Tibial nerve (tissue), 4 donors: ENCODE measurements at regions not wholly inside any gene's neighbourhood (a gene's known extent, or its start where the extent isn't known, plus 50 kb on each side); places are given as distances from the start of the nearest gene placed in this dataset.

ENCODE experiments used
- DNase-seq, 2 donors: peaks; one replicate each; pipeline ENCODE4 v3.0.0-alpha.2; 2019; ENCODE audit warnings: low spot score in 2 of 2
- H3K27ac ChIP-seq, 4 donors: fragments of 200-600 bp; sonication (generic) in 3 of 4; one replicate each; pipeline ENCODE4 v1.5.1; 2017 to 2019; ENCODE audit warnings: mild to moderate bottlenecking in 1 of 4
- H3K27me3 ChIP-seq, 2 donors: fragments of 200-600 bp; sonication (generic) in 1 of 2; one replicate each; pipeline versions ENCODE4 v1.5.1 to v1.6.0; 2017 to 2019
- H3K36me3 ChIP-seq, 3 donors: fragments of 200-600 bp; sonication (generic); one replicate each; pipeline ENCODE4 v1.5.1; 2018 to 2019
- H3K4me1 ChIP-seq, 4 donors: fragments of 200-600 bp; sonication (generic) in 3 of 4; one replicate each; pipeline ENCODE4 v1.5.1; 2017 to 2019
- H3K4me3 ChIP-seq, 4 donors: fragments of 200-600 bp; sonication (generic) in 3 of 4; one replicate each; pipeline ENCODE4 v1.5.1; 2017 to 2019; ENCODE audit warnings: mild to moderate bottlenecking in 1 of 4, moderate library complexity in 1 of 4
- H3K9me3 ChIP-seq, 4 donors: fragments of 200-600 bp; sonication (generic) in 3 of 4; one replicate each; pipeline ENCODE4 v1.5.1; 2017 to 2019
- CTCF ChIP-seq, 5 experiments: fragments of 200-600 bp in 3 of 5; fragments of 450-650 bp in 2 of 5; sonication (generic) in 3 of 5; IDR thresholded peaks; one replicate each; pipeline ENCODE4 v1.5.1; 2016 to 2019; ENCODE audit warnings: antibody characterized with exemption in 5 of 5, mild to moderate bottlenecking in 3 of 5, moderate library complexity in 2 of 5
- EP300 ChIP-seq, 2 donors: sonication (generic); formaldehyde crosslinking; IDR thresholded peaks; one replicate each; pipeline ENCODE4 v1.6.1; 2017; ENCODE audit warnings: antibody characterized with exemption in 2 of 2, mild to moderate bottlenecking in 1 of 2
- POLR2A ChIP-seq, 2 donors: fragments of 450-650 bp; IDR thresholded peaks; one replicate each; pipeline ENCODE4 v1.6.1; 2017; ENCODE audit warnings: antibody characterized with exemption in 2 of 2, mild to moderate bottlenecking in 2 of 2, moderate library complexity in 2 of 2
- WGBS, 2 donors: methylation state at CpG; one replicate each; pipeline ENCODE4 v1.1.5; 2018; 5-methylcytosine and 5-hydroxymethylcytosine counted together

DNA sequence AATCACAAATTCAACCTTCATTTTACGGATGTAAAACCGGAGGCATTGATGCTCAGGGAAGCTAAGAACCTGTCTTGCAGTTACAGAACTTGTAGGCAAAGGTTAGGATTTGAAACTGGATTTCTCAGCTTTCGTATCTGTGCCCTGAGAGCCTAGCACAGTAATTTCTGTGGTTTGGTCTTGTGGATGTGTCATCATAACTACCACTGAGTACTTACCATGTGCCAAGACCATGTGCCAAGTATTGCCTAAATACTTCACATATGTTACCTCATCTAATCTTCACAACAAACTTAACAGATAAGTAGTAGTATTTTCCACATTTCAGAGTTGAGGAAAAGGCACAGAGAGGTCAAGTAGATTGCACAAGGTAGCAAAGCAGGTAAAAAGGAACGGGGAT, 140.7 kb downstream of the NXPE2 start:
- Histone ChIP-seq H3K4me1 (no peaks in the 10 kb centered on the region), H3K27me3 (peaks cover 0 to 10% of the 10 kb centered on the region in 2 donors), H3K27ac (no peak overlapping the region), H3K9me3 (peaks cover 0 to 4% (median 1%) of the 10 kb centered on the region in 4 donors), H3K4me3 (no peak overlapping the region), H3K36me3 (no peaks in the 10 kb centered on the region)
- no peak for DNase-seq
- TF ChIP-seq EP300 (IDR thresholded peaks at IDR 0.05) (no peak), CTCF (IDR thresholded peaks at IDR 0.05) (no peak), POLR2A (IDR thresholded peaks at IDR 0.05) (no peak)
- WGBS, 2 donors: 68 to 87% methylated on average over 4 of the region's 4 CpGs

DNA sequence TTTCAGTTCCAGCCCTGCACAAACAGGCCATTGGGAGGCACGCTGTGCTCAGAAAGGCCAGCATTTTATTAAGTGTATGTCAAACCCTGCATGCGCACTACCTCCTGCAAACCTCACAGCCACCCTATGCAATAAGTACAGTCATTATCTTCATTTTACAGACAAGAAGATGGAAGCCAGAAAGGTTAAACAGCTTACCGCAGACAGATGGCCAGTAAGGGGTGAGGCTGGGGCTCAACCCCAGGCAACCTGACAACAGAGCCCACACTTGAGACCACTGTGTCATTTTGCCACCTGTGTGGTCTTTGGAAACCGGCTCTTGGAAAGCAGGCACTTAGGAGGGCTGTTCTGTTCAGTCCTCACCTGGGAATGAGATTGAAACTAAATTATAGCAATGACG, 142.3 kb downstream of the NXPE2 start:
- Histone ChIP-seq H3K4me3 (no peak overlapping the region), H3K27me3 (peaks cover 0 to 10% of the 10 kb centered on the region in 2 donors), H3K4me1 (no peaks in the 10 kb centered on the region), H3K27ac (no peak overlapping the region), H3K9me3 (peaks cover 0 to 13% (median 2%) of the 10 kb centered on the region in 4 donors), H3K36me3 (no peaks in the 10 kb centered on the region)
- TF ChIP-seq POLR2A (IDR thresholded peaks at IDR 0.05) (no peak), CTCF (IDR thresholded peaks at IDR 0.05) (no peak), EP300 (IDR thresholded peaks at IDR 0.05) (no peak)
- 51 to 57% methylated on average over 5 of the region's 5 CpGs for WGBS, 2 donors
- no peak for DNase-seq

GRCh38 chr11:114821621-114822412, 143.5 kb downstream of the NXPE2 start:
- DNase-seq: no peak
- Histone ChIP-seq H3K27ac (no peak overlapping the region), H3K4me1 (no peaks in the 10 kb centered on the region), H3K4me3 (no peak overlapping the region), H3K36me3 (no peaks in the 10 kb centered on the region), H3K27me3 (peaks cover 0 to 10% of the 10 kb centered on the region in 2 donors), H3K9me3 (peaks cover 0 to 13% (median 2%) of the 10 kb centered on the region in 4 donors)
- 70 to 74% methylated on average over 11 of the region's 11 CpGs for WGBS, 2 donors
- TF ChIP-seq EP300 (IDR thresholded peaks at IDR 0.05) (no peak), CTCF (IDR thresholded peaks at IDR 0.05) (no peak), POLR2A (IDR thresholded peaks at IDR 0.05) (no peak)

GRCh38 chr11:114826910-114827442, 148.6 kb downstream of the NXPE2 start:
- Histone ChIP-seq H3K27ac (no peak overlapping the region), H3K4me1 (no peaks in the 10 kb centered on the region), H3K27me3 (no peaks in the 10 kb centered on the region), H3K4me3 (no peak overlapping the region), H3K9me3 (peaks cover 0 to 13% (median 2%) of the 10 kb centered on the region in 4 donors), H3K36me3 (no peaks in the 10 kb centered on the region)
- WGBS, 2 donors: 73 to 77% methylated on average over 7 of the region's 7 CpGs
- no peak for DNase-seq
- no peak for TF ChIP-seq POLR2A (IDR thresholded peaks at IDR 0.05)
- no peak for TF ChIP-seq EP300 (IDR thresholded peaks at IDR 0.05)
- TF ChIP-seq CTCF (IDR thresholded peaks at IDR 0.05): no peak

GRCh38 chr11:114827736-114828135, 149.4 kb downstream of the NXPE2 start:
- DNase-seq: no peak
- 71 to 75% methylated on average over 3 of the region's 3 CpGs for WGBS, 2 donors
- H3K27ac ChIP-seq: no peak overlapping the region
- H3K9me3 ChIP-seq: peaks cover 0 to 13% (median 2%) of the 10 kb centered on the region in 4 donors
- no peaks in the 10 kb centered on the region for H3K4me1 ChIP-seq
- H3K4me3 ChIP-seq: no peak overlapping the region
- H3K27me3 ChIP-seq: no peaks in the 10 kb centered on the region
- no peak for TF ChIP-seq CTCF (IDR thresholded peaks at IDR 0.05)
- no peak for TF ChIP-seq EP300 (IDR thresholded peaks at IDR 0.05)
- no peak for TF ChIP-seq POLR2A (IDR thresholded peaks at IDR 0.05)
- no peaks in the 10 kb centered on the region for H3K36me3 ChIP-seq
